ENCODE measurements at regions not wholly inside any gene's neighbourhood (a gene's known extent, or its start where the extent isn't known, plus 50 kb on each side); places are given as distances from the start of the nearest gene placed in this dataset.

- TF ChIP-seq CTCF (IDR thresholded peaks at IDR 0.05; ENCODE audit: poor library complexity) (no peak), EZH2phosphoT487 (IDR thresholded peaks at IDR 0.05; ENCODE audit: low read depth, severe bottlenecking, unreplicated experiment) (no peak), EZH2 (IDR thresholded peaks at IDR 0.05; ENCODE audit: borderline replicate concordance) (no peak)
Measured at GRCh38 chr1:101363891-101364318, 127.1 kb downstream of the S1PR1 start.
